IPS DF 4.7 (cell line): ENCODE measurements at regions not wholly inside any gene's neighbourhood (a gene's known extent, or its start where the extent isn't known, plus 50 kb on each side); places are given as distances from the start of the nearest gene placed in this dataset.

Source experiments
- DNase-seq: peaks from one replicate; pipeline ENCODE4 v3.0.0-alpha.2; 2013; ENCODE audit warnings: low spot score; ENCODE audit errors: extremely low read depth

DNA sequence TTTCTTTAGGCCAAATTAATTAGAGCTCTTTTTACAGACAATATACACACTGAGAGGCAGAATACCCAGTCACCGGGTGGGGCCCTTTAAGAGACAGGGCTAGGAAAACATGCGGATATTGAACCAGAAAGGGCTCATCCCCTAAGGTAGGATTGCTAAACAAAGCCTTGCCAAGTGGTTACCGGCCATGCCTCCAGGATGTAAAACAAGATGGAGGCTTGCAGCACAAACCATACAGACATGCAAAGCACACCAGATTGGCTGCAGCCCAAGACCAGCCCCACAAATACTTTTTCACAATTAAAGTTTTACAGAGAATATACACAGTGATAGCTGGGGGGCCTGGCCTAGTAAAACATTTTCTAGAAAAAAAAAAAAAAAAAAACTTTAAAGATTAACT, 210.0 kb downstream of the KLHL4 start:
- no peak for DNase-seq

DNA sequence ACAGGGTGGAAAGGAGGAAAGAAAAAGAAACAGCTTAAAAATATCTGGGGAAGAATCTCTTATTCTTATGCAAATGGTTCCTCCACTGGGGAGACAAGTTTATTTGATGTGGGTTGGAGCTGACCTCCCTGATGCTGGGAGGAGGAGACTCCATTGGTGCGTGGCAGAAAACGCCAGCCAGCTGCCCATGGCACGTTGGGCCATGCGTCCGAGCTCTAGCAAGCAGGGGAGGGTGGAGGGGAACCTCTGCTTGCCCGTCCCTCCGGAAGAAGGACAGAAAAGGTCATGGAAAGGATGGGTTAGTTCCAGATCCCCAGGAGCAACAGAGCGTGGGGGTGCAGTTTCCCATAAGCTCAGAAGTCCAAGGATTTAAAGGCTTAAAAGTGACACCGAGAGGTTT, 210.4 kb downstream of the KLHL4 start:
- no peak for DNase-seq

DNA sequence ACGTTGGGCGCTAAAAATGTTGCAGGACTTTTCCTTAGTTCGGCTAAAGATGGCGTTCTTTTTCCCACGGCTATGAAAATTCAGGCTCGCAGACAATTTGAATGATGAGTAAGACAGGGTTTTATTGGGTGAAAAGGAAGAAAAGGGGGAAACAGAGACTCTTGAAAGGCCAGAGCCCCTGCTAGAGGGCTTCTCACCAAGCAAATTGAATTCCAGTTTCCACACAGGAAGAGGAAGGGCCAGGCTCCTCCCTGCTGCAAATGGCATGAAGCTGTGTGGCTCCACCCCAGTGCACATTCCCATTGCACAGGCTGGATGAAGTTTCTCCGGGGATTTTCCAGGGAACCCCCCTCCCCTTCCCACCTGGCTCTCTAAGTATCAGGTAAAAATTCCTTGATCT, 210.9 kb downstream of the KLHL4 start:
- DNase-seq: no peak

DNA sequence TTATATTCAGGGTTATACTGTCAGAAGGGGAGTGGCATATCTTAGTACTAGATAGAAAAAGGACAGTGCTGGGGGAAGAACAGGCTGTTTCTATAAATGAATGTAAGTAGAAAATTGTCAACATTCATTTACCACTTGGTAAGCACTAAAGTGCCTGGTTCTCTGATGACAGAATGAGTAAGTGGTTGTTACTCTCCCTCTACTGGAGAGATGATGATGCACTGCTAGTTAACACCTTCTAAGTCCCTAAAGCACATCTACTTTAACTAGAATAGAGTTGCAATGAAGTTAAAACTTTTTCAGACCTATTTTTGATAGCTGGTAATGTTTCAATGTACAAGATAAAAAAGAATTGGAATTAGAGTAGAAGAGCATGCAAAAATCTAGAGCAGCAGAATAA, 214.5 kb downstream of the KLHL4 start:
- DNase-seq: no peak

DNA sequence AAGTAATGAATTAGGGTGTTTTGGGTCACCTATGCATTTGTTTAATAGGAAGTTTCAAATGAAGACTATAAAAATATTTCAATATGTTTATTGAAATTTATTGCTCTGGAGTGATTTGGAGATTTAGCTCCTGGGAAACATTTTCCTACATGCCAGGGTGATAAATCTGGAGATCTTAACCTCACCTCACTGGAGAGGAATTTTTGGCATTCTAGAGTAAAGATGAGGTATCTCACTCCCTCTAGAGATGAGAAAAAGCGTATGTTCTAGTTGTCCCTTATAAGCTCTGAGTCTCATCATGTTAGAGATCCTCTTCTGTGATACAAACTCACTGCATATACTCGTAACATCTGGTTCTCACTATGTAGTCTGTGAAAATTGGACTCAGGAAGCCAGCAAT, 219.0 kb downstream of the KLHL4 start:
- DNase-seq: no peak

DNA sequence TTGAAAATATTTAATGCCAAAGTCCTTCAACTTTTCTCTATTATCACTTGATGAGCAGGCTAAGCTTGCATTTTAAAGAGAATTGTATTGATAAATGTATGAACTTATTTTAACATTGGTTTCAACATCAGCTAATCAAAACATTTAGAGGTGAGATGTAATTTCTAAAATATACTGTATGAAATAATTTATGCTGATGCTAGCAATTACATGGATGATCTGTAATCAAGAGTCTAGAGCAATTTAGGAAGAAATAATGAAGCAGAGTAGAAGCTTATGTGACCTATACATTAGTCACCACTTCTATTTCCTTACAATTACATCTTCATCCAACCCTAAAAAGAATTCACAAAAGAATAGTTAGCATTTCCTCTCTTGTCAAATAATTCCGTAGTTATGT, 226.8 kb downstream of the KLHL4 start:
- no peak for DNase-seq

DNA sequence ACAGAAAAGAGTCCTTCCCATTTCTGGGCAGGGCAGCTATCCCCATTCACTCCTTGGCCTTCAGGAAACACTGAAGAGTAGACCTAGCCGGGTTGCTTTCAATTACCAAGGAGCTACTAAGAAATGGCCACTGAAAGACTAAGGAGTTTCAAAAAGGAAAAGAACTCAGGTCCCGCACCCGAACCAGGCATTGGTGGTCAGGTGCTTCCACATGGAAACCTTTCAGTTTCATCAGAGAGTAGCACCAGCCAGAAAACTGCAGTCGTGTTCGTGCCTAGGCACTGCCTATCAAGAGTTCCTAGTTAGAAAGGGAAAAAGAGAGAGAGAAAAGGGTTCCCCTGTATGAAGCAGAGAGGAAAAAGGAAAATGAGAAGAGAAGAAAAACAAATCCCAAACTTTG, 237.9 kb downstream of the KLHL4 start:
- no peak for DNase-seq

DNA sequence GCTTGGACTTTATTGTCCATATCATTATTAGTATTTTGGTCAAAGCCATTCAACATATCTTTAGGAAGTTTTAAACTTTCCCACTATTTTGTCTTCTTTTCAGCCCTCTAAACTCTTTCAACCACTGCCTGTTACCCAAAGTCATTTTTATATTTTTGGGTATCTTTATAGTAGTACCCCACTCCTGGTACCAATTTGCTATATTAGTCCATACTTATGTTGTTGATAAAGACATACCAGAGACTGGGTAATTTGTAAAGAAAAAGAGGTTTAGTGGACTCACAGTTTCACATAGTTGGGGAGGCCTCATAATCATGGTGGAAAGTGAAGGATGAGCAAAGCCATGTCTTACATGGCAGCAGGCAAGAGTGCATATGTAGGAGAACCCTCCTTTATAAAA, 271.4 kb downstream of the KLHL4 start:
- DNase-seq: no peak

DNA sequence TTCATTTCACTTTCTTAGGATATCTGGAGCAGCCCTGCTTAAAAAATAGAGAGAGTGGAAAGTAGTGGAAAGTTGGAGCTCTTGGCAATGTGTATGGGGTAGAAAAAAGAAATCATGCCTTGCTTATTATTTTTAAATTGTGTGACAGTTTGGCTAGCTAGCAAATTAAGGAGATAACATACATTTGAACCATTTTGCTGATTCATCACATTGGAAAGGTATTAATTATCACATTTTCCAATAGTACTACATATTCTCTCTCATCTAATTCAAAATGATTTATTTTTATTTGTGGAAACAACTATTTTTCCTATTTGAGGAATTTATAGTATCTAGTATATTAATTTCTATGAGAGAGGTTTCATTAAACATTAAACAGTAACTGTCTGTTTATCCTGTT, 280.4 kb downstream of the KLHL4 start:
- no peak for DNase-seq

DNA sequence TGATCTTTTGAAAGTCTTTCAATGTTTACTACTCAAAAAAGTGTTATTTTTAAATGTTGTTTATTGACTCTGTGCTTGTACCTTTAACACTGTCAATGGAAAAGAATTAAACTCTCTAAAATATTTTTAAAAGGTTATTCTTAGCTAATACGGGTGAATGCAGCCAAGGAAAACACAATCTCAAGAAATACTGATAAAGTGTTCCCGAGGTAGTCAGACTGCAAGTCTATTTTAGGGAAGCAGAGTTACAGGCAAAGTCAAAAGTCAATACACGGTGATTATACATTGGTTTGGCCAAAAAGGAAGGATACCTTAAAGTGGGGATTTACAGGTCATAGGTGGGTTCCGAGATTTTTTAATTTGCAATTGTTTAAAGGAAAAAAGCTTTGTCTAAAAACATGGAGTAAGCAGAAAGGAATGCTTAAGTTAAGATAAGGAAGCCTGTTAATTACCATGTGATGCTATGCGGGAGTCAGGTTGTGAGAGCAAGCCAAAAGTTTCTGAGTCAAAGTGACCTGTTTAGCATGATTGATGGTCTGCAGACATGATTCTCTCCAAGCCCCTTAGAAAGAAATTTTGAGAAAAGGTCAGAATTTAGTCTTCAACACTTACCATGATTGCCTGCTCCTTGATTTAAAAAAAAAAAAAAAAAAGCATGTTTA, 288.4 kb downstream of the KLHL4 start:
- no peak for DNase-seq

DNA sequence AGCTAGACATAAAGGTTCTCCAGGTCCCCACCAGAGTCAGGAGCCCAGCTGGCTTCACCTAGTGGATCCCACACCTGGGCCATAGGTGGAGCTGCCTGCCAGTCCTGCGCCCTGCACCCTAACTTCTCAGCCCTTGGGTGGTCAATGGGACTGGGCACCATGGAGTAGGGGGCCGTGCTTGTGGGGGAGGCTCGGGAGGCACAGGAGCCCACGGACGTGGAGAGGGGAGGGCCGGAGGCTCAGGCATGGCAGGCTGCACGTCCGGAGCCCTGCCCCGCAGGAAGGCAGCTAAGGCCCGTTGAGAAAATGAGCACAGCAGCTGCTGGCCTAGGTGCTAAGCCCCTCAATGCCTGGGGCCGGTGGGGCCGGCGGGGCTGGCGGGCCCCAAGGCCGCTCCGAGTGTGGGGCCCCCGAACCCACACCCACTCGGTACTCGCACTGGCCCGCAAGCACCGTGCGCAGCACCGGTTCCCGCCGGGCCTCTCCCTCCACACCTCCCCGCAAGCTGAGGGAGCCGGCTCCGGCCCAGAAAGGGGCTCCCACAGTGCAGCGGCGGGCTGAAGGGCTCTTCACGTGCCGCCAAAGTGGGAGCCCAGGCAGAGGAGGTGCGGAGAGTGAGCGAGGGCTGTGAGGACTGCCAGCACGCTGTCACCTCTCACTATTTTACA, 291.1 kb downstream of the KLHL4 start:
- no peak for DNase-seq

DNA sequence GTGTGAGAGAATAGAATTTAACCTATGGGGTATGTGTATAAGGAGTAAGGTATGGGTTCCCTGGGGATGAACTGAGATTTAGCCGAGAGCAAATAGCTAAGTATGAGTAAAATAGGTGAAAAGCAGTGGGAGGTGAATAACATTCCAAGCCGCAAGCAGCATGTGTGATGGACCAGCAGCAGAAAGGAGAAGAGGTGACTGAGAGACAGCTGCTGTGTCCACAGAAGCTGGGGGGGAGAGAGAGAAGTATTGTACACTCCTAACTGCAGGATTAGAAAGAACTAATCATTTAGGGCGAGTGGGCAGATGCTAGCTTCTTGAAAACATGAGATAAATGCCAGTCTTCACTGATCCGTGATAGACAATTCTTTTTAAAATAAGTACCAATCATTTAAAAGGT, 296.0 kb downstream of the KLHL4 start:
- DNase-seq: no peak

DNA sequence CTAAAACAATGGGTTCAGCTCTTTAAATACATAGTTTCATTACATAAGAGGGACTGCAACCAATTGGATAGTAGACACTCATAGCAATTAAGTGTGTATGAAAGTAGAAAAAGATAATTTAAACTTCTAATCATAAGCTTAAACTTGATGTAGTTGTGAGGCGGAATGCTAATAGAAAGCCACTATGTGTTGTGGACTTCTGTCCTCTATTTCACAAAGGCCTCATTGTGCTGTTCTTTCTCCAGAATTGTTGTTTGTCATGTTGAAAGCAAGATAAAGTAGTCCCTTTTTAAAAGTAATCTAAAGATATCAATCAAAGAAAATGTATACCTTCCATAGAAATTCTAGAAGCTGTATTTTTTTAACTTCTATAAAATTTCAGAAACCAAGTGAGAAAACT, 329.4 kb downstream of the KLHL4 start:
- DNase-seq: no peak

DNA sequence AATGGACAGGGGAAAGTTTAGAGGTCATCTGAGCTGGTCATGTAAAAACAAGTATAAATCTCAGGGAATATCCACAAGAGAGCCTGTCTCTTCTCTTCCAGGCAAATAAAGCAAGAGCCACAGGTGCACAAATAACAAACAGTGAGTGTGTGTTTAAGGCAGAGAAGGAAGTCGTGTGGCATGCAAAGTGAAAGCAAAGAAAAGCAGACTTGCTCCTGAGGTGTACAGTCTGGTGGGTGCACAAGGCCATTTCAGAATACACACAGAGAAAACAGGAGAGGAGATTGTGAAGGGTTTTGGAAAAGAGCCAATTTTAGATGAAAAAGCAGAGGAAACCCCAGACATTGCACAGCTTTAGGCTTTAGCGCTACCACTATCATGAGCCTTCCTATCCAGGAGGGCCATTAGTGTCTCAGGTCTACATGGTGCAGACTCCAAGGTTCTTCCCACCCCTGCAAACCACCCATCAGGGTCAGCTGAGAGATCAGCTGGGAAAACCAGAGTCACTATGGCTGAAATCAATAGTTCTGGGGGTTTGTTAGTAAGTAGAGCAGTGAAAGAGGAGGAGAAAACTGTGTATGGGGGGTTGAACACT, 355.8 kb downstream of the KLHL4 start:
- no peak for DNase-seq

DNA sequence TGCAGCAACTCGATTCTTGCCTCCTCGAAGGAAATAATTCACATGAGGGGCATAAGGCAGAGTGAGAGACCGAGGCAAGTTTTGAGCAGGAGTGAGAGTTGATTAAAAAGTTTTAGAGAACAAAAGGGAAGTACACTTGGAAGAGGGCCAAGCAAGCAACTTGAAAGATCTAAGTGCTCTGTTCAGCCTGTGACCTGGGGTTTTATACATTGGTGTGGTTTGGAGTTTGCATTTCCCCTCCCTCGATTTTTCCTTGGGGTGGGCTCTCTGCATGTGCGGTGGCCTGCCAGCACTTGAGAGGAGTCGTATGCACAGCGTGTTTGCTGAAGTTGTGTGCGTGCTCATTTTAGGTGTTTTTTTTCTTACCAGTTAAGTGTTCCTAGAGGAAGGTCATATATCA, 356.4 kb downstream of the KLHL4 start:
- DNase-seq: no peak

DNA sequence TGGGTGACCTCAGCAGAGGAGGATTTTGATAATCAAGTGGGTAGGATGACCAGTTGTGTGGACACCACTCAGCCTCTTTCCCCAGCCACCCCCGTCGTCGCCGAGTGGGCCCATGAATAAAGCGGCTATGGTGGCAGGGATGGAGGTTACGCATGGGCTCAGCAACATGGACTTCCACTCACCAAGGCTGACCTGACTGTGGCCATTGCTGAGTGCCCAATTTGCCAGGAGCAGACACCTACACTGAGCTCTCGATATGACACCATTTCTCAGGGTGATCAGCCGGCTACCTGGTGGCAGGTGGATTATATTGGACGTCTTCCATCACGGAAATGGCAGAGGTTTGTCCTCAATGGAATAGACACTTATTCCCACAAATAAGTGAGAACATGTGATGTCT, 361.3 kb downstream of the KLHL4 start:
- no peak for DNase-seq

DNA sequence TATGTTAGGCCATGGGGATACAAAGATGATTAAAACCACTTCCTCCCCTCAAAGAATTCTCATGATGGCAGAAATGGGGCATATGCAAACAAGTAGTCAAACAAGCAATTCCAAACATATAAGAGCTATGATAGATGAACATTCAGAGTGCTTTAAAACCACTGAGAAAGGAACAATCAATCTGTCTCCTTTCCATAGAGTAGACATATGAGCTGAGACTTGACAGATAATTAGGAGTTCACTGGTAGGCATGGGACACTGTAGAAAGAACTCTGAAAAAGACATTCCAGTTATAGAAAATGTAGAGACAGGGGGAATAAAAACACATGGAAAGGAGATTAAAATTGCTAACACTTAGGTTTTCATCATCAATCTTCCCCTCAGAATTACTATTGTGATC, 372.8 kb downstream of the KLHL4 start:
- DNase-seq: no peak

DNA sequence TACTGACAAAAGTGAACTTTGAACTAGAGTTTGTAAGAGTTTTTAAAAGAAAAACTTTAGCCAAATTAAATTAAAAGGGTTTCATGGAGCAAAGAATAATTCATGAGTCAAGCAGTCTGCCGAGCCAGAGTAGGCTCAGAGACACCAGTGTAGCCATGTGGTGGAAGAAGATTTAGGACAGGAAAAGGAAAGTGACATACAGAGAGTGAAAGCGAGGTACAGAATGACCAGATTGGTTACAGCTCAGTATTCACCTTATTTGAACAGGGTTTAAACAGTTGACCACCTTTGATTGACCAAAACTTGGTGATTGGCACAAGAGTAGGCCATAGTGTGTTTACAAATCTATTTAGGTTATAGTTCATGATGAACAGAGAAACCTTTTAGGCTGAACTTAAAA, 377.8 kb downstream of the KLHL4 start:
- no peak for DNase-seq

DNA sequence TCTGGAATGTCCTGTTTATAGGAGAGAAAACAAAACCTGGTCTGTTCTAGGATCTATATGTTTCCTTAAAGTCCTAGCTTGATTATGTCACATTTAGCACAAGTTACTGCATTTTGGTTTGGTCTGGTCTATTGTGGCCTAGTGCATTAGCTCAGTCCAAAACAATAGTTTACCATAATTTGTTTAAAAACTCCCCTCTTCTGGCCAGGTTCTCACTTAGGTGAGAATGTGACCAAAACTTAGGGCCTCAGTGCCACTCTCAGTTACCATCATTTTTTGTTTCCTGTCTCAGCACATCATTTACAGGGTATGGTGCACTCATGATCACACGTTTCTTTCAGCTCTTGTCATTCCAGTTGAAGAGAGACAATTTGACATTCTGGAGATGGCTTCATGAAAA, 378.5 kb downstream of the KLHL4 start:
- DNase-seq: no peak

DNA sequence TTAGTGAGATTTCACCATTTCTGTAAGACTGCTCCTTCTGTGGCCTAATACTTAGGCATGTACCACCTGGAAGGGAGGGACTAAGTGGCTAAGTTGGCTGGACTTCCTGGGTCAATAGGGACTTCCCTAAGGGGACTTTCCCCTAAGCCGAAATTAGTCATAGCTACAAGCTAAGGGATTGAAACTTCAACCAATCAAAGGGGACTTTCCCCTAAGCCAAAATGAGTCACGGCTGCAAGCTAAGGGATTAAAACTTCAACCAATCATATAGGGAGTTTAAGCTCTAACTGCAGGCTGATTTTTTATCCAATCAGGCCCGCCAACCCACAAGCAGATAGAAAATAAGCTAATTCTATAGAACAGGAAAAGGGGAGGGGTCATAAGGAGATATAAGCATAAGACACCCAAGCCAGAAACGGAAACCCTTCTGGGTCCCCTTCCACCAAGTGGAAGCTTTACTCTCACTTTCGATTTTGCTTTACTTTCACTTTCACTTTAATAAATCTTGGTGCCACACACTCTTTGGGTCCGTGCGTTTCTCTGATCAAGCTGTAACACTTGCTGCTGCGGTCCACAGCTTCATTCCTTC, 382.8 kb downstream of the KLHL4 start:
- DNase-seq: no peak

DNA sequence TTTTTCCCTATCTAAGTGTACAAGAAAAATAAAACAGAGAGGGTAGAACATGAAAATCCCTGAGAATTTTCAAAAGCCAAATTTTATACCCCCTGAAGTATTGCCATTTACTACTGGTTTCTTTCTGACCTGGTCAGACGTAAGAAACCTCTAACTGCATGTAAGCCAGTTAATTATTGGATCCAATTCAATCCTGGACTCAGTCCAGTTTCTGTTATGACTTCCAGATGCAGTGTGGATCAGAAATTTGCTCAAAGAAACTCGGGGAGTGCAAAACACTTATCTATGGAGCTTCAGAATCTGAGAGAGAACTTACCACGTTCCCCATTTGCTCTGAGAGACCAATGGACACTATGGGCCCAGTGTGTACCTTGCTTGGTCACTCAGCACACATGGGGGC, 383.5 kb downstream of the KLHL4 start:
- no peak for DNase-seq

DNA sequence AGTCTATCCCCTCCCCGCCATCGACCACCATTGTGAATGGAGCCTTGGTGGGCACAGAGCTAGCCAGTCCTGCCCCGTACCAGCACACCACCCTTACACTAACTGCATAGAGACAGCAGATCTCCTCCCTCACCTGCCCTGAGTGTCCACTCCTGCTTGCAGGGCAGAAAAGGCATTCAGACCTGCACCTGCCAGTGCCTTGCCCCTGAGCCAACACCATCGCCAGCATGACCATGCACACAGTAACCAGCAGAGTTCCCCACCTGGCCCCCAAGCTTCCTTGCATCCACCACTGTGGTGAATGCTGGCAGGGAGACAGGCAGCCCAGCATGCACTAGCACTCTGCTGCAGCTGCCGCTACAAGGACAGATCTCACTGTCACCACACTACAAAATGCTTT, 397.1 kb downstream of the KLHL4 start:
- DNase-seq: no peak

DNA sequence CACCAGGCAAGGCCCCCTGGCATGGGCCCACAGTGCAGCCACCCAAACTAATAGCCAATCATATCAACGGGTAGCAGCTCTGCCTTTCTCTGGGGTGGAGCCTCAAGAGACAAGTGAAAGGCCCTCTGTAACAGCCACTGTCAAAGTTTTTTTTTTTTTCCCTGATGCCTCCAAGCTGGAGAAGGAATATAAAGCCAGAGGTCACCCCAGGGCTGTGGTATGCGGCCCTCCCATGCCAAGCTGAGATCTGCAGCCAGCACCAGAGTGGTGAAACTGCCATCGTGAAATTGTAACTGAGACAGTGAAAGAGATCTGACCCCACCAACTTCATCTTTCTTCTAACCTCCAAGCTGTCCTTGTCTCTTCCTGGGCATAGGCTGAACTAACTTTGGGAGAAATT, 407.0 kb downstream of the KLHL4 start:
- no peak for DNase-seq
